HEK293 (cell line): ENCODE measurements at regions not wholly inside any gene's neighbourhood (a gene's known extent, or its start where the extent isn't known, plus 50 kb on each side); places are given as distances from the start of the nearest gene placed in this dataset.

Experiments
- CTCF ChIA-PET: fragments of 350-600 bp; formaldehyde crosslinking; extraction: SDS; loops from one replicate; lab custom pipeline; 2021; ENCODE audit warnings: antibody characterized with exemption; lab: Yijun Ruan, JAX
- POLR2A ChIA-PET: fragments of 300-600 bp; formaldehyde crosslinking; extraction: SDS; loops from one replicate; lab custom pipeline; 2020; ENCODE audit warnings: antibody characterized with exemption, inconsistent platforms; lab: Yijun Ruan, JAX
- H3K27ac ChIP-seq: fragments of 200-500 bp; sonication (Bioruptor generic); 2 replicates; pipeline ENCODE4 v1.5.1; 2014; ENCODE audit warnings: low read depth, low read length, control low read depth, inconsistent platforms; ENCODE audit errors: extremely low read depth
- H3K36me3 ChIP-seq, 2 experiments: fragments of 200-500 bp in 1 of 2; sonication (Bioruptor generic) in 1 of 2; 1 replicate in 1 of 2; 2 replicates in 1 of 2; pipeline ENCODE4 v1.5.1; 2014 to 2017; ENCODE audit warnings: inconsistent platforms in 2 of 2, low read length in 2 of 2; ENCODE audit not compliant: control insufficient read depth in 2 of 2, insufficient read depth in 1 of 2
- H3K4me1 ChIP-seq: fragments of 200-500 bp; sonication (Bioruptor generic); 2 replicates; pipeline ENCODE4 v1.5.1; 2014; ENCODE audit warnings: mild to moderate bottlenecking, low read length, inconsistent platforms; ENCODE audit not compliant: control insufficient read depth, insufficient read depth
- H3K4me3 ChIP-seq: 2 replicates; pipeline ENCODE4 v1.5.1; 2011; ENCODE audit warnings: low read depth, mild to moderate bottlenecking, control low read depth, low read length, moderate library complexity
- H3K9me3 ChIP-seq: fragments of 200-500 bp; sonication (Bioruptor generic); 2 replicates; pipeline ENCODE4 v1.5.1; 2014; ENCODE audit warnings: low read depth, low read length, inconsistent platforms; ENCODE audit not compliant: control insufficient read depth, insufficient read depth
- HOXA7 ChIP-seq: sonication (generic); formaldehyde crosslinking; IDR thresholded peaks from 2 replicates; pipeline ENCODE4 v1.8.1; 2022; ENCODE audit warnings: missing genetic modification reagents, borderline replicate concordance
- HOXD13 ChIP-seq: sonication (generic); formaldehyde crosslinking; IDR thresholded peaks from 2 replicates; pipeline ENCODE4 v1.8.0; 2022; ENCODE audit warnings: missing genetic modification reagents, borderline replicate concordance
- PRDM1 ChIP-seq: fragments of 450-650 bp; formaldehyde crosslinking; IDR thresholded peaks from 2 replicates; pipeline ENCODE4; 2016; ENCODE audit warnings: missing biosample characterization, missing genetic modification characterization
- REST ChIP-seq: fragments of 450-650 bp; formaldehyde crosslinking; IDR thresholded peaks from 2 replicates; pipeline ENCODE4 v1.5.1; 2016; ENCODE audit warnings: missing biosample characterization, missing genetic modification characterization
- SP7 ChIP-seq: fragments of 450-650 bp; formaldehyde crosslinking; IDR thresholded peaks from 2 replicates; pipeline ENCODE4 v1.5.1; 2016; ENCODE audit warnings: missing biosample characterization, missing genetic modification characterization
- ZBTB17 ChIP-seq: fragments of 450-650 bp; formaldehyde crosslinking; IDR thresholded peaks from 2 replicates; pipeline ENCODE4 v1.5.1; 2016; ENCODE audit warnings: missing biosample characterization, missing genetic modification characterization
- ZNF350 ChIP-seq: fragments of 450-650 bp; formaldehyde crosslinking; IDR thresholded peaks from 2 replicates; pipeline ENCODE4 v1.5.0; 2017; ENCODE audit warnings: missing biosample characterization, mild to moderate bottlenecking, missing genetic modification characterization
- ZNF48 ChIP-seq: fragments of 450-650 bp; formaldehyde crosslinking; IDR thresholded peaks from 2 replicates; pipeline ENCODE4 v1.5.1; 2016; ENCODE audit warnings: missing biosample characterization, missing genetic modification characterization
- ZNF654 ChIP-seq: fragments of 450-650 bp; formaldehyde crosslinking; IDR thresholded peaks from 2 replicates; pipeline ENCODE4 v1.5.1; 2016; ENCODE audit warnings: low read depth, missing biosample characterization, missing genetic modification characterization
- ZNF660 ChIP-seq: fragments of 450-650 bp; IDR thresholded peaks from 2 replicates; pipeline ENCODE4 v1.5.1; 2018; ENCODE audit warnings: missing biosample characterization, mild to moderate bottlenecking, missing genetic modification characterization
- ZNF707 ChIP-seq: fragments of 450-650 bp; formaldehyde crosslinking; IDR thresholded peaks from 2 replicates; pipeline ENCODE4 v1.5.1; 2016; ENCODE audit warnings: missing biosample characterization, missing genetic modification characterization
- ZNF768 ChIP-seq: fragments of 450-650 bp; formaldehyde crosslinking; IDR thresholded peaks from 2 replicates; pipeline ENCODE4 v1.5.1; 2018; ENCODE audit warnings: missing biosample characterization, mild to moderate bottlenecking, missing genetic modification characterization
- ZSCAN16 ChIP-seq: fragments of 450-650 bp; formaldehyde crosslinking; IDR thresholded peaks from 2 replicates; pipeline ENCODE4 v1.5.1; 2016; ENCODE audit warnings: missing biosample characterization, missing genetic modification characterization
- ZXDB ChIP-seq: fragments of 450-650 bp; formaldehyde crosslinking; IDR thresholded peaks from 2 replicates; pipeline ENCODE4 v1.5.1; 2016; ENCODE audit warnings: missing biosample characterization, missing genetic modification characterization
- TF ChIP-seq, protein P1 (sequence below): fragments of 450-650 bp; formaldehyde crosslinking; IDR thresholded peaks from 2 replicates; pipeline ENCODE4 v1.5.1; 2016; ENCODE audit warnings: missing biosample characterization, missing genetic modification characterization
- TF ChIP-seq, protein P2 (sequence below): fragments of 450-650 bp; formaldehyde crosslinking; IDR thresholded peaks from 2 replicates; pipeline ENCODE4 v1.5.1; 2016; ENCODE audit warnings: missing biosample characterization, missing genetic modification characterization, borderline replicate concordance
- TF ChIP-seq, protein P3 (sequence below): fragments of 450-650 bp; formaldehyde crosslinking; IDR thresholded peaks from 2 replicates; pipeline ENCODE4 v1.5.1; 2017; ENCODE audit warnings: missing biosample characterization, missing genetic modification characterization
- TF ChIP-seq, protein P4 (sequence below): fragments of 450-650 bp; formaldehyde crosslinking; IDR thresholded peaks from 2 replicates; pipeline ENCODE4 v1.5.1; 2016; ENCODE audit warnings: missing biosample characterization, missing genetic modification characterization

GRCh38 chr5:36414869-36415282 lies 113.2 kb upstream of the RANBP3L start (continued):
- TF ChIP-seq, protein P1, sequence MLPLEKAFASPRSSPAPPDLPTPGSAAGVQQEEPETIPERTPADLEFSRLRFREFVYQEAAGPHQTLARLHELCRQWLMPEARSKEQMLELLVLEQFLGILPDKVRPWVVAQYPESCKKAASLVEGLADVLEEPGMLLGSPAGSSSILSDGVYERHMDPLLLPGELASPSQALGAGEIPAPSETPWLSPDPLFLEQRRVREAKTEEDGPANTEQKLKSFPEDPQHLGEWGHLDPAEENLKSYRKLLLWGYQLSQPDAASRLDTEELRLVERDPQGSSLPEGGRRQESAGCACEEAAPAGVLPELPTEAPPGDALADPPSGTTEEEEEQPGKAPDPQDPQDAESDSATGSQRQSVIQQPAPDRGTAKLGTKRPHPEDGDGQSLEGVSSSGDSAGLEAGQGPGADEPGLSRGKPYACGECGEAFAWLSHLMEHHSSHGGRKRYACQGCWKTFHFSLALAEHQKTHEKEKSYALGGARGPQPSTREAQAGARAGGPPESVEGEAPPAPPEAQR (tag by site-specific recombination) = no peak
- TF ChIP-seq PRDM1 (tag by site-specific recombination) (peak; percentile 89), ZSCAN16 (peak; percentile 95), ZNF660 (peak; percentile 65; the same call in 1 of the 2 replicates), ZBTB17 (tag by site-specific recombination) (no peak), ZNF654 (tag by site-specific recombination) (peak; percentile 94), ZNF48 (no peak), HOXA7 (no peak), REST (tag by site-specific recombination) (peak; percentile 72), SP7 (0 out of 2 replicates have a peak, but pooled peaks have one; percentile 35), ZNF350 (tag by site-specific recombination) (no peak), ZXDB (0 out of 2 replicates have a peak, but pooled peaks have one; percentile 40), HOXD13 (peak; percentile 75)
- TF ChIP-seq, protein P2, sequence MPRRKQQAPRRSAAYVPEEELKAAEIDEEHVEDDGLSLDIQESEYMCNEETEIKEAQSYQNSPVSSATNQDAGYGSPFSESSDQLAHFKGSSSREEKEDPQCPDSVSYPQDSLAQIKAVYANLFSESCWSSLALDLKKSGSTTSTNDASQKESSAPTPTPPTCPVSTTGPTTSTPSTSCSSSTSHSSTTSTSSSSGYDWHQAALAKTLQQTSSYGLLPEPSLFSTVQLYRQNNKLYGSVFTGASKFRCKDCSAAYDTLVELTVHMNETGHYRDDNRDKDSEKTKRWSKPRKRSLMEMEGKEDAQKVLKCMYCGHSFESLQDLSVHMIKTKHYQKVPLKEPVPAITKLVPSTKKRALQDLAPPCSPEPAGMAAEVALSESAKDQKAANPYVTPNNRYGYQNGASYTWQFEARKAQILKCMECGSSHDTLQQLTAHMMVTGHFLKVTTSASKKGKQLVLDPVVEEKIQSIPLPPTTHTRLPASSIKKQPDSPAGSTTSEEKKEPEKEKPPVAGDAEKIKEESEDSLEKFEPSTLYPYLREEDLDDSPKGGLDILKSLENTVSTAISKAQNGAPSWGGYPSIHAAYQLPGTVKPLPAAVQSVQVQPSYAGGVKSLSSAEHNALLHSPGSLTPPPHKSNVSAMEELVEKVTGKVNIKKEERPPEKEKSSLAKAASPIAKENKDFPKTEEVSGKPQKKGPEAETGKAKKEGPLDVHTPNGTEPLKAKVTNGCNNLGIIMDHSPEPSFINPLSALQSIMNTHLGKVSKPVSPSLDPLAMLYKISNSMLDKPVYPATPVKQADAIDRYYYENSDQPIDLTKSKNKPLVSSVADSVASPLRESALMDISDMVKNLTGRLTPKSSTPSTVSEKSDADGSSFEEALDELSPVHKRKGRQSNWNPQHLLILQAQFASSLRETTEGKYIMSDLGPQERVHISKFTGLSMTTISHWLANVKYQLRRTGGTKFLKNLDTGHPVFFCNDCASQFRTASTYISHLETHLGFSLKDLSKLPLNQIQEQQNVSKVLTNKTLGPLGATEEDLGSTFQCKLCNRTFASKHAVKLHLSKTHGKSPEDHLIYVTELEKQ = 0 out of 2 replicates have a peak, but pooled peaks have one; percentile 48
- TF ChIP-seq, protein P3, sequence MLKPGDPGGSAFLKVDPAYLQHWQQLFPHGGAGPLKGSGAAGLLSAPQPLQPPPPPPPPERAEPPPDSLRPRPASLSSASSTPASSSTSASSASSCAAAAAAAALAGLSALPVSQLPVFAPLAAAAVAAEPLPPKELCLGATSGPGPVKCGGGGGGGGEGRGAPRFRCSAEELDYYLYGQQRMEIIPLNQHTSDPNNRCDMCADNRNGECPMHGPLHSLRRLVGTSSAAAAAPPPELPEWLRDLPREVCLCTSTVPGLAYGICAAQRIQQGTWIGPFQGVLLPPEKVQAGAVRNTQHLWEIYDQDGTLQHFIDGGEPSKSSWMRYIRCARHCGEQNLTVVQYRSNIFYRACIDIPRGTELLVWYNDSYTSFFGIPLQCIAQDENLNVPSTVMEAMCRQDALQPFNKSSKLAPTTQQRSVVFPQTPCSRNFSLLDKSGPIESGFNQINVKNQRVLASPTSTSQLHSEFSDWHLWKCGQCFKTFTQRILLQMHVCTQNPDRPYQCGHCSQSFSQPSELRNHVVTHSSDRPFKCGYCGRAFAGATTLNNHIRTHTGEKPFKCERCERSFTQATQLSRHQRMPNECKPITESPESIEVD (tag by site-specific recombination) = peak; percentile 83
- TF ChIP-seq, protein P4, sequence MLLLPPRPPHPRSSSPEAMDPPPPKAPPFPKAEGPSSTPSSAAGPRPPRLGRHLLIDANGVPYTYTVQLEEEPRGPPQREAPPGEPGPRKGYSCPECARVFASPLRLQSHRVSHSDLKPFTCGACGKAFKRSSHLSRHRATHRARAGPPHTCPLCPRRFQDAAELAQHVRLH (tag by site-specific recombination) = 0 out of 2 replicates have a peak, but pooled peaks have one; percentile 52

GRCh38 chr5:36416605-36417004 lies 114.9 kb upstream of the RANBP3L start:
- CTCF ChIA-PET = interaction anchor here (0.7 to 14.5 kb wide), 11 partner anchors 11 to 337 kb away, joined by 3 to 352 read pairs (median 4); no protein-coding TSS in a partner anchor
- H3K4me1 ChIP-seq = no peaks in the 10 kb centered on the region

More at GRCh38 chr5:36416605-36417004, 114.9 kb upstream of the RANBP3L start:
- Histone ChIP-seq H3K36me3 (no peaks in the 10 kb centered on the region), H3K9me3 (no peaks in the 10 kb centered on the region), H3K27ac (no peak overlapping the region), H3K4me3 (no peak overlapping the region)
- POLR2A ChIA-PET = interaction anchor here (1.3 kb wide), 1 partner anchor 274 kb away, joined by 5 read pairs; no protein-coding TSS in a partner anchor
- TF ChIP-seq ZNF768 (0 out of 2 replicates have a peak, but pooled peaks have one; percentile 27), ZNF707 (tag by site-specific recombination) (no peak)
